Psoas muscle (tissue), 7 donors: ENCODE measurements at regions not wholly inside any gene's neighbourhood (a gene's known extent, or its start where the extent isn't known, plus 50 kb on each side); places are given as distances from the start of the nearest gene placed in this dataset.

Experiments used
- ATAC-seq, 4 donors: fragments of 200-7000 bp; cut with Tn5 transposase; one replicate each; pipeline ENCODE4 v1.9.1; 2020; ENCODE audit warnings: moderate library complexity in 3 of 4, mild to moderate bottlenecking in 2 of 4
- DNase-seq, 2 donors: peaks; one replicate each; pipeline ENCODE4 v3.0.0-alpha.2; 2020
- H3K27ac ChIP-seq: fragments of 200-600 bp; one replicate; pipeline ENCODE4 v1.8.0; 2022
- H3K27me3 ChIP-seq, 3 donors: fragments of 200-600 bp in 1 of 3; one replicate each; pipeline versions ENCODE4 v1.6.1 to v1.8.0; 2013 to 2022; ENCODE audit warnings: low read length in 2 of 3, mild to moderate bottlenecking in 2 of 3, moderate library complexity in 1 of 3; ENCODE audit not compliant: insufficient read depth in 3 of 3
- H3K36me3 ChIP-seq, 2 donors: fragments of 200-600 bp in 1 of 2; one replicate each; pipeline versions ENCODE4 v1.6.1 to v1.8.0; 2013 to 2022; ENCODE audit warnings: low read depth in 1 of 2, mild to moderate bottlenecking in 1 of 2, moderate library complexity in 1 of 2; ENCODE audit not compliant: insufficient read depth in 1 of 2
- H3K4me1 ChIP-seq: fragments of 200-600 bp; one replicate; pipeline ENCODE4 v1.8.0; 2022
- H3K4me3 ChIP-seq: fragments of 200-600 bp; one replicate; pipeline ENCODE4 v1.8.0; 2022; ENCODE audit warnings: mild to moderate bottlenecking
- H3K9me3 ChIP-seq: fragments of 200-600 bp; one replicate; pipeline ENCODE4 v1.8.0; 2022
- WGBS, 3 donors: extraction: QIAGEN DNeasy Blood & Tissue Kit; methylation state at CpG; one replicate each; pipeline versions ENCODE4 v1.1.6 to v1.1.7; 2013; 5-methylcytosine and 5-hydroxymethylcytosine counted together
- intact Hi-C, 2 donors: fragments of 100-400 bp; cut with DNase I; formaldehyde crosslinking; loops; one replicate each; pipeline versions ENCODE4 v1.11.0 to v1.14.2; 2022
- TF ChIP-seq, protein P1 (sequence below): fragments of 200-600 bp; IDR thresholded peaks from one replicate; pipeline ENCODE4 v1.8.0; 2022; ENCODE audit warnings: antibody characterized with exemption
- donor health status: healthy with polysubstance abuse.
- donor health status: DM: no; HTN: no; CAD: no; lungs with moderate emphysema.
- donor health status: Bipolar disorder and iron deficiency.
- donor health status: healthy.
- donor health status: DM: yes; HTN: yes; CAD: no.
- donor health status: DM: no; HTN: no; CAD: no.
- donor health status: DM: yes; HTN: yes; CAD: no.

DNA sequence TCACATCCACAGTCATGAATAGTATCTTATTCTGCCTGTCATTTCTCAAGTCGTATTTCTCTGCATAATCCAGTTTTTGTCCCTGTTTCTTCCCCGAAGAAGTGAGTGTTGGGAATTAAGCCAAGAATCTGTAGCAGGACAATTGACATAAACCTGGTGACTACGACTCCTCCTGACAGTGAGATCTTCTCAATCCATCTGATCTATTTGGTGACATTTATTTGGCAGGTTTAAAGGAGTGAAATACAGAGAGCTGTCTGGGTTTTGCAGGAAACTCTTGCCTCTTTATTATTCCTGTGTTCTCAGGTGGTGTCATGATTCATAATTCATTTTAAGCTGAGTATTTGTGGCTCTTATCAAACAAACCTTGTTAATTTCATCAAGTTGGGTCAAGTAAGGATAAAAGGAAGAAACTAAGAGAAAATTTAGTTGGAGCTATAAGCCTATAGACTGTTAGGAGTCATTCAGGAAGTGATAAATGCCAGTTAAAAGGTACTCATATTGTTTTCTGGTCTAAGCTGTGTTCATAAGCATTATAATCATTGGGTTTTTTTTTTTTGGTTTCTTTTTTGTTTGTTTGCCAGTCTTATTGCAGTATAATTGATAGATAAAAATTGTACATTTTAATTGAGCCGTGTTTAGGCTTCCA is 95.9 kb upstream of the PCSK1 start:
- 37 to 44% (median 44%) methylated on average over 4 of the region's 4 CpGs for WGBS, 3 donors
- TF ChIP-seq, protein P1, sequence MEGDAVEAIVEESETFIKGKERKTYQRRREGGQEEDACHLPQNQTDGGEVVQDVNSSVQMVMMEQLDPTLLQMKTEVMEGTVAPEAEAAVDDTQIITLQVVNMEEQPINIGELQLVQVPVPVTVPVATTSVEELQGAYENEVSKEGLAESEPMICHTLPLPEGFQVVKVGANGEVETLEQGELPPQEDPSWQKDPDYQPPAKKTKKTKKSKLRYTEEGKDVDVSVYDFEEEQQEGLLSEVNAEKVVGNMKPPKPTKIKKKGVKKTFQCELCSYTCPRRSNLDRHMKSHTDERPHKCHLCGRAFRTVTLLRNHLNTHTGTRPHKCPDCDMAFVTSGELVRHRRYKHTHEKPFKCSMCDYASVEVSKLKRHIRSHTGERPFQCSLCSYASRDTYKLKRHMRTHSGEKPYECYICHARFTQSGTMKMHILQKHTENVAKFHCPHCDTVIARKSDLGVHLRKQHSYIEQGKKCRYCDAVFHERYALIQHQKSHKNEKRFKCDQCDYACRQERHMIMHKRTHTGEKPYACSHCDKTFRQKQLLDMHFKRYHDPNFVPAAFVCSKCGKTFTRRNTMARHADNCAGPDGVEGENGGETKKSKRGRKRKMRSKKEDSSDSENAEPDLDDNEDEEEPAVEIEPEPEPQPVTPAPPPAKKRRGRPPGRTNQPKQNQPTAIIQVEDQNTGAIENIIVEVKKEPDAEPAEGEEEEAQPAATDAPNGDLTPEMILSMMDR: no peak

DNA sequence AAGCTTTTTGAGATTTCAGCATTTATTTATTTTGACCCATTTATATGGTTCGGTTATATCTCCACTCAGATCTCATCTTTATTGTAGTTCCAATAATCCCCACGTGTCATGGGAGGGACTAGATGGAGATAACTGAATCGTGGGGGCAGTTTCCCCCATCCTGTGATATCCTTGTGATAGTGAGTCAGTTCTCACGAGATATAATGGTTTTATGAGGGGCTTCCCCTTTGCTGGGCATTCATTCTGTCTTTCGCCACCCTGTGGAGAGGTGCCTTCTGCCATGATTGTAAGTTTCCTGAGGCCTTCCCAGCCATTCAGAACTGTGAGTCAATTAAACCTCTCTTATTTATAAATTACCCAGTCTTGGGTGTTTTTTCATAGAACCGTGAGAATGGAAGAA is 96.5 kb upstream of the PCSK1 start:
- ATAC-seq: no peak
- Histone ChIP-seq H3K9me3 (no peaks in the 10 kb centered on the region), H3K27ac (no peak overlapping the region), H3K36me3 (no peaks in the 10 kb centered on the region), H3K4me1 (no peaks in the 10 kb centered on the region), H3K27me3 (peaks cover 0 to 2% (median 0%) of the 10 kb centered on the region in 3 donors), H3K4me3 (no peak overlapping the region)
- intact Hi-C loops: no loop called here
- DNase-seq: no peak
- TF ChIP-seq, protein P1: no peak
- WGBS, 3 donors: 74% methylated on average over 6 of the region's 6 CpGs

More for the DNA sequence above, 95.9 kb upstream of the PCSK1 start:
- no peak overlapping the region for H3K4me3 ChIP-seq
- H3K36me3 ChIP-seq: no peaks in the 10 kb centered on the region
- no peak for DNase-seq
- H3K4me1 ChIP-seq: no peaks in the 10 kb centered on the region
- intact Hi-C loops: no loop called here
- ATAC-seq: no peak
- no peak overlapping the region for H3K27ac ChIP-seq
- H3K9me3 ChIP-seq: no peaks in the 10 kb centered on the region
- peaks cover 0 to 2% (median 0%) of the 10 kb centered on the region in 3 donors for H3K27me3 ChIP-seq

- no peak overlapping the region for H3K4me3 ChIP-seq
Measured at GRCh38 chr5:96530901-96531300, 97.9 kb upstream of the PCSK1 start.

DNA sequence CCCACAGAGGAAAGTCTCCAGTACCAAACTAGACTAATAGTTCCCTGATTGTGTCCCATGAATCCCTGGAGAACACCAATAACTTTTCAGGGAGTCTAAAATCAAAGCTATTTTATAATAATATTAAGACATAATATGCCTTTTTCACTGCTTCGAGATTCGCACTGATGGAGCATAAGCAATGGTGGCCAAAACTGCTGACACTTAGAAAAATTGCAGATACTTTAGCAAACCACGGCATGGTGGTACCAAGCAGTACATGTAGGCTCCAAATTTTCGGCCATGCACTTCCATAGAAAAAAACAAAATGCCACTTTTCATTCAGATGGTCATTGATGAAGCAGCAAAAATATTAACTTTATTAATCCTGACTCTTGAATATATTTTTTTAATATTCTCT is 100.3 kb upstream of the PCSK1 start:
- TF ChIP-seq, protein P1: no peak
- Histone ChIP-seq H3K36me3 (no peaks in the 10 kb centered on the region), H3K27ac (no peak overlapping the region), H3K27me3 (peaks cover 0 to 2% (median 0%) of the 10 kb centered on the region in 3 donors), H3K9me3 (no peaks in the 10 kb centered on the region), H3K4me3 (no peak overlapping the region), H3K4me1 (no peaks in the 10 kb centered on the region)
- DNase-seq (no peak), ATAC-seq (no peak)
- 85 to 90% (median 90%) methylated on average over 4 of the region's 4 CpGs for WGBS, 3 donors
- intact Hi-C loops: no loop called here

More at GRCh38 chr5:96530901-96531300, 97.9 kb upstream of the PCSK1 start:
- Histone ChIP-seq H3K36me3 (no peaks in the 10 kb centered on the region), H3K27me3 (peaks cover 0 to 2% (median 0%) of the 10 kb centered on the region in 3 donors), H3K4me1 (no peaks in the 10 kb centered on the region), H3K27ac (no peak overlapping the region), H3K9me3 (no peaks in the 10 kb centered on the region)
- TF ChIP-seq, protein P1: no peak
- intact Hi-C loops: no loop called here
- ATAC-seq (no peak), DNase-seq (no peak)

DNA sequence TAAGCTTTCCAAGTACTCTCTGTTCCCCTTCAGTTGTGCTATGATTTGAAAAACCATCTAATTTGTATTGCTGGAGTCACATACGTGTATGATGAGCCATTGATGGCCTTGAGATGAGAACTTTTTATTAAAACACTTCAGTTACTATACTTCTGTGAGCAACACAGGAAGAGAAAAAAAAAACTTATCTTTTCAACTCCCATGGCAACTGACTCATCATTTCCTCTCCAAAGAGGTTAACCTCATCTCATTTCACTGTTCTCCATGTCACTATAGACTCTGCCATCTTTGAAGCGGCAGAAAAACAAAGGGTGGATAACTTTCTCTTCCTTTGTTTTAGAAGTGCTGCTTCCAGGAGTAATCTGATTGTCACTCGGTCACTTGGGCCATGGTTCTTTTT is 104.3 kb upstream of the PCSK1 start:
- WGBS, 3 donors: 57 to 66% (median 62%) methylated on average over 3 of the region's 3 CpGs
- no peak overlapping the region for H3K4me3 ChIP-seq
- H3K9me3 ChIP-seq: no peaks in the 10 kb centered on the region
- H3K27me3 ChIP-seq: peaks cover 0 to 2% (median 0%) of the 10 kb centered on the region in 3 donors
- no peaks in the 10 kb centered on the region for H3K36me3 ChIP-seq
- intact Hi-C loops: no loop called here
- no peak for ATAC-seq
- H3K4me1 ChIP-seq: no peaks in the 10 kb centered on the region
- no peak overlapping the region for H3K27ac ChIP-seq
- TF ChIP-seq, protein P1: no peak
- DNase-seq: no peak
